Dermis blood vessel endothelial cell (primary cell): ENCODE measurements at regions not wholly inside any gene's neighbourhood (a gene's known extent, or its start where the extent isn't known, plus 50 kb on each side); places are given as distances from the start of the nearest gene placed in this dataset.
A peak's percentile ranks its signal among the peaks of the same experiment; 100 is the strongest.
"Not testable (repeated sequence)": the region's sequence is repeated elsewhere in the genome, so short reads cannot be mapped to it uniquely, and the experiment has no call there.

ENCODE experiments used
- DNase-seq: peaks from one replicate; pipeline ENCODE4 v3.0.0; 2010

DNA sequence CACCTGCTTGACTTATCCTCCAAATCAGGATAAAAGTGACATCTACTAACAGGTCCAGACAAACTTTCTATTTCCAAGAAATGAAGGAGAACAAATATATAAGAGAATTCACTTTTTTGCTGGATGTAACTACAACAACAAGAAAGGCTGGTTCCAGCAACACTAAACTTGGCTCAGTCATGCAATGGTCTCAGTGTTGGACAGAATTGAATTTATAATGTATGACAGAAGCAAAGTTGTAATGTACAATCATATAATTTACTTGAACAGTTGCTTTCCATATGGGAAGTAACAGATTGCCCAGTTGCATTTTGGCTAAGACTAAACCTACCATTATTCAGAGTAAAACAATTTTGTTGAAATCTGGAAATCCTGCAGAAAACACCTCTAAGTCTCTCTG is 183.3 kb upstream of the INTU start:
- no peak for DNase-seq

DNA sequence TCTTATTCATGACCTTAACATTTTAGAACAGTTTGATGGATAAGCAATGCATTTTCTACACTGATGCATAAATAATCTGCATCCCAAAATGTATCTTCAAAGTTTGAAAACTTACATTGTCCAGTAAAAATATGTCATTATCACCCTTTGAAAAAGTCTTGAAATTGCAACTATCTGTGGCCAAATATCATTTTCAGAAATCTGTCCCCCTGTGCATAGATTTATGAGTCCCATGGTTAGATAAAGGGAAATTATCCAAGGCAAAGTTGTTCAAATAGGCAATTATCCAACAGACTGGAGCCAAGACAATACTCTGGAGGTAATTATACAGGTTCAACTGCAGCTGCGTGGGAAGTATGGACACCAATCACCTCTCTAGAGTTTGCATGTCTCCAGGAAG is 182.5 kb upstream of the INTU start:
- no peak for DNase-seq

DNA sequence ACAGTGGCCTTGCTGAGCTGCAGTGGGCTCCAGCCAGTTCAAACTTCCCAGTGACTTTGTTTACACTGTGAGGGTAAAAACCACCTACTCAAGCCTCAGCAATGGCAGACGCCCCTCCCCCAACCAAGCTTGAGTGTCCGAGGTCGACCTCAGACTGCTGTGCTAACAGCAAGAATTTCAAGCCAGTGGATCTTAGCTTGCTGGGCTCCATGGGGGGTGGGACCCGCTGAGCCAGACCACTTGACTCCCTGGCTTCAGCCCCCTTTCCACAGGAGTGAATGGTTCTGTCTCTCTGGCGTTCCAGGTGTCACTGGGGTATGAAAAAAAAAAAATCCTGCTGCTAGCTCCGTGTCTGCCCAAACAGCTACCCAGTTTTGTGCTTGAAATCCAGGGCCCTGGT is 168.9 kb upstream of the INTU start:
- no peak for DNase-seq

DNA sequence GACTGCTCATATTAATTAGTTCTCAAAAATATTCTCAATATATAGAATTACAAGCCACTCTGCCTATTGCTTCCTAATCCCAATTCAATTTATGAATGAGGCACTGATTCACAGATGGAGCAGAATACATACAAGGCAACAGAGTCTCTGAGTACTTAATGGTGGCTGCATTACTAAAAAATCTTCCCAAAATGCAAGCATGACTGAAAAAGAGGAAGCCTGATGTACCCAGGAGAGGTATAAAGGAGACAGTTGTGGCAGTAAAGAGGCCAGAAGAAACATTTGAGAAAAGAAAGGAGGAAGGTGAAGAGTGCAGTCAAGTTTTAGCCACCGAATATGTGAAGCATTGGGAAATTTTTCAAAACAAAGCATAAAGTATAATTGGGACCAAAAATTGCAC is 163.2 kb upstream of the INTU start:
- no peak for DNase-seq

DNA sequence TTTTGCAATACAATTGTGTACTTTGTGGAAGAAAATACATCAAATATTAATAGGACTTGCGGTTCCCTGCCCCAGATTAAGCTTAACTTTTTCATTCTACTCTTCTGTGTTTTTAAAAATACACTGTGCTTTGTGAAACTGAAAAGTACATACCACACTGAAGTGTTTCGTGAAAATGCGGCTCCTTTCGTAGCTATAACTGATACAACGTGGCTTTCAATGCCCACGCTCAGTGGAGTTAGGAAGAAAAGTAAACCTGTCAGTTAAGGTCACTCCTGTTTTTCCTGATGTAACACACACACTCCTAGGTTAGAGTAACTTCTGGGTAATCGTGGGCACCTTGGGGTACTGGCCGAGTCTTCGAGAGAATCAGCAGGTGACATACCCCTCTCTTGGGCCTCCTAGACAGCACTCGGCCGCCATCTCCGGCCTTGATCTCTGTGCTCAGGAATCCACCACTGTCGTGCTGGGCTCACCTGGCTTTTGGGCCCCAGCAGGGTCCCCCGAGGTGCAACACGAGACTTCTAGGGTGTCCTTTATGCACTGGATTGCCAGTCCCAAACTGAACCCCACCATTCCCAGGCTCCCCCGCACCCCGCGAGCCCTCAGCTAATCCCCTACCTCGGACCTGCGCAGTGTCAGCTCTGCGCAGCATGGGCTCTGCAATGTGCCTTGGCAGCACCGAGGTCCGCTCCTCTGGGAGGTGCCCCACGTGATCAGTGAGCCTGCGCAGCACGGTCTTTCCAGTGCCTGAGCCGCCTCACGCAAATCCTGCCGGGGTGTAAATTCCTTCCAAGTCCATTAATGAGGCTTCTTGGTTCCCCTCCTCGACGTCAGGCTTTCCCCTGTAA is 162.6 kb upstream of the INTU start:
- DNase-seq = no peak

DNA sequence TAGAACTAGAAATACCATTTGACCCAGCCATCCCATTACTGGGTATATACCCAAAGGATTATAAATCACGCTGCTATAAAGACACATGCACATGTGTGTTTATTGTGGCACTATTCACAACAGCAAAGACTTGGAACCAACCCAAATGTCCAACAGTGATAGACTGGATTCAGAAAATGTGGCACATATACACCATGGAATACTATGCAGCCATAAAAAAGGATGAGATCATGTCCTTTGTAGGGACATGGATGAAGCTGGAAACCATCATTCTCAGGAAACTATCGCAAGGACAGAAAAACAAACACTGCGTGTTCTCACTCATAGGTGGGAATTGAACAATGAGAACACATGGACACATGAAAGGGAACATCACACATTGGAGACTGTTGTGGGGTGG is 154.5 kb upstream of the INTU start:
- not testable (repeated sequence) for DNase-seq

DNA sequence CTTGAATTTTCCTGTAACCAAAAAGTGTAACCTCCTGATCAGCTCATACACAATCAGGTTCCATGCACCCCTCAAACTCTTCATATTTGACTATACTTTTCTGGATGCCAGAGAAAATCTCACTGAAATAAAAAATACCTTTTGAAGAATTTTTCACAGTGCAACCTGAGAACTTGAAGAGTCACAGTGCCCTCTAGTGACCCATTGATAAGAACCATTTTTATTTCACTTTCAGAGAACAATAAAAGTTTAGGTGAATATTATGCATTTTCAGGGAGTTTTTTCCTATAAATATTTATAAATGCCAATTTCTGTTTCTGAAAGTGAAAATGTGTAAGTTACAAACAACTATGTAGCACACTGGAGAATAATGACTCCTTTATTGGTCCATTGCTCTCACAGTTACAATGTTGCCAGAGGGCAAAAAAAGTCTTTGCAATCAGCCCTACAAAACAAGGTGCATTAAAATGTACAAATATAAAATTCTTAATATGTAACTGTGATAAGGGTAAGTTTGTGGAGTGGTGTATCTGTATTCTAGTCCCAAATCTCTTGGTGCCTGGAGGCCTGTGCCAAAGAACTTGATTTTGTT is 153.6 kb upstream of the INTU start:
- DNase-seq = peak; percentile 60

DNA sequence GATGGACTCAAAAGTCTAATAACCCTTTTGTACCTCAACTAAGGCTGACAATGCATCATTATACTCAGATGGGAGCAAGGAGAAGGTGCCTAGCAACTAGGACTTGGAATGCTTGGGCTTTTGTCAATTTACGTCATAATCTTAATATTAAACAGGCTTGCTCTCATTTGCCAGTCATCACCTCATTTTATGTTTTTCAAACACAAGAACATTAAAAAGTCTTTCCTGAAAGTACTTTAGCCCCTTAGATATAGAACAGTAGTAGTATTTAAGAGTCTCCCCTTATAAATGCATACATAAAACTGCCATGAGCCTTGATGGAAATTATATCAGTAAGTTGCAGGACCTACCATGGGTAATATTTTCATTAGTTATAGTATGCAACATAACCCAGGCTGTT is 150.7 kb upstream of the INTU start:
- DNase-seq = no peak

DNA sequence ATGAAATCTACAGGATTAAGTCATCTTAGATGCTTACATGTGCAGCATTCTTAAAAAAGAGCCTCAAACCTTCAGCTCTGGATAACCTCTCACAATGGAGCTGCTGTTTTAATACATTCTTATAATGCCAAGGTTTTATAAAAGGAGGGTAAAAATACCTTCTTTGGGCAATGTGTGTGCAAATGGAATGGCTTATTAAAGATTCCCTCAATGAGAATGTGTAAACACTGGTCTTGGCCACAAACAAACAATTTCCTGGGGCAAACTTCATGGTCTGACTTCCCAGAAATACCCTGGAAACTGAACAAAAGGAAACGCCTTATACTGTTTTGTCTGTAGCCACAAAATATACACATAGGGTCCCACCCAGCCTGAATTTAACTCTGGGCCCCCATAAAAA is 148.6 kb upstream of the INTU start:
- DNase-seq = no peak

DNA sequence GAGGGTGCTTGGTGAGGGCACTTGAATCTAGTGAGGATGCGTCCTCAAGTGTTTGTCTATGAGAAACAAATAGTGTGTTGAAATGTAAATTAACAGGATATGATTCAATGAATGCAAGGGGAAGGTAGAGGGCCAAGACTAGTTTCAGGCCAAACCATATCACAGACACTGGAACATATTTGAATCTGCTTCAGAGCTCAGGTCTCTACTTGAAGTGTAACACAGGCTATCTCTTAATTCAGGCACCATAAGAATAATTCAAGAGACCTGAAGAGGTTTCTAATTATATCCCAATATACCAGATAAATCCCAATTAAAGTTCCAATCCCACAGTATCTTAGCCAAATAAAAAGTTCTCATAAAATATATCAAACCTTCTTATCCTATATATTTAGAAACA is 146.5 kb upstream of the INTU start:
- no peak for DNase-seq

DNA sequence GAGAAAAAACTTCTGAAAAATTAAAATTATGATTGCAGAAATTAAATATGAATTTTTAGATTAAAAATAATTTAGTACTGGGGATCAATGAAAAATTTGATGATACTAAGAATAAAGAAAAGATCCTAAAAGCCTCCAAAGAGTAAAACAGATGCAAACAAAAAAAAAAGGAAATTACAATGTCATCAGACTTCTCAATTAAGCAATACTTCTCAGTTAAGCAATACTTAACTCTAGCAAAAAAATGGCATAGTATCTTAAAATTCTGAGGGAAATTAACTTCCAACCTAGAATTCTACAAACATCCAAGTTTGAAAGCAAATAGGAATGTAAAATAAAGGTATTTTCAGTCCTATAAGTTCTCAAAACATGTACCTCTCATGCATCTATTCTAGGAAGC is 141.2 kb upstream of the INTU start:
- no peak for DNase-seq

DNA sequence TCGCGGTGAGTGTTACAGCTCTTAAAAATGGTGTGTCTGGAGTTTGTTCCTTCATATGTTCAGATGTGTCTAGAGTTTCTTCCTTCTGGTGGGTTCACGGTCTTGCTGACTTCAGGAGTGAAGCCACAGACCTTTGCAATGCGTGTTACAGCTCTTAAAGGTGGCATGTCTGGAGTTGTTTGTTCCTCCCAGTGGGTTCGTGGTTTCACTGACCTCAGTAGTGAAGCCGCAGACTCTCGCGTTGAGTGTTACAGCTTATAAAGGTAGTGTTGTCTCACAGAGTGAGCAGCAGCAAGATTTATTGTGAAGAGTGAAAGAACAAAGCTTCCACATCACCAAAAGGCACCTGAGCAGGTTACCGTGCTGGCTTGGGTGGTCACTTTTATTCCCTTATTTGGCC is 135.9 kb upstream of the INTU start:
- not testable (repeated sequence) for DNase-seq

DNA sequence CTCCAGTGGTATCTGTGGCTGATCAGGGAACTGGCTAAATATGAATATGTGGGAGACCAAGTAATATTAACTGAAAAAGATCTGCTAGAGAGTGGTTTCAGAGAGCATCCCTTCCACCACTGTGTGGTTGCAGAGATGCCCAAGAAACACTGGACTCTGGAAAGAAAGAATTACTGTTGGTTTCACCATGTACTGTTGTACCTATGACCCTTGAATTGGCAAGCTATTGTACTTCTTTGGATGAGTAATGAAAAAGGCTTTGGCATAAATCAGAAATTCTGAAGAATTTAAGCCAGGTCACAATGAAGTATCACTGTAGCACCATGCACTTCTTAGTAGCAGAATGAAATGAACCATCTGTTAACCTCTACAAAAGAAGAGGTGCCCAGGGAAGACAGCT is 134.4 kb upstream of the INTU start:
- no peak for DNase-seq

DNA sequence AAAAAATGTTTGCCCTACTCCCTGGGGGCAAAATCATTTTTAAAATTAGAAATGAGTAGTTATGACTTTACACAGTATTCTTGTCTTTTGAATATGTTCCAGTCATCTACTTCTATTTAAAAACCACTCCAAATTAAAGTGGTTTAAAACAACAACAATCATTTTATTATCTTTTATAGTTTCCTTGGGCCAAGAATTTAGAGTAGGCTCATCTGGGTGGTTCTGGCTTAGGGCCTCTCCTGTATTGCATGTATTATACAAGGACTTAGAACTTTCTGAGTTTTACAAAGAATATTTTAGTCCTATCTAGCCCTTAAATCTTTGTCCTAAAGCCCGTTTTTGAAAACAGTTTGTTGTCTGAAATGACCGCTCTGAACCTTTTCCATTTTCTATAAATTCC is 132.5 kb upstream of the INTU start:
- no peak for DNase-seq

DNA sequence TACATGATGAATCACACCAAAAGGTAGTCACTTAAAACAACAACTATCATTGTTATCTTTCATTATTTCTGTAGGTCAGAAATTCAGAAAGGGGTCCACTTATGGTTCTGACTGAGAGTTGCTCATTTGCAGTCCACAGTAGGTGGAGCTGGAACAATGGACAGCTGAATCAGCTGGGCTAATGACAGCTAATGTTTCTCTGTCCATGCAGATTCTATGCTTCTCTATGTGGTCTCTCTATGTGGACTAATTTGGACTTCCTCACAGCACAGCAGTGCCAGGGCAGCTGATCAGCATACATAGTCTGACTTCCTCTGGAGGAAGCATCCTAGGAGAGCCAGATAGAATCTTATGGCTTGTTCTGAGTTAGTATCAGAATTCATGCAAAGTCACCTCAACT is 131.7 kb upstream of the INTU start:
- no peak for DNase-seq

DNA sequence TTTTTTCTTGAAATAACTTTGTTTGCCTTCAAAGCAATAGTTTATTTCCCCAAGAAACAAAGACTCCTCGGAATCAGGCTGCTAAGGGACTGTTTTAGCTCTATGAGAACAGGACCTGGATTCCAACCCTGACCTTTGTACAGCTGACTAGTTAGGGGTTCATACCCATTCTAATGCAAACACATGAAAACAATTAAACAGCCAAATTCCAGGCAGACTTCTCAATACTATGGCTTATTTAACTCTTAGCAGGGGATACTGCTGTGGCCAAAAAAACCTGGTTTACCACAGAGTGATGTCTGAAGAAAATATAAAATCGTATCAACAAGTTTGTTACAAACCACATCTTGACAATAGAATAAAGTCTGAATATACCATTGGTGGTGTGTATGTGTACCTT is 129.6 kb upstream of the INTU start:
- no peak for DNase-seq

DNA sequence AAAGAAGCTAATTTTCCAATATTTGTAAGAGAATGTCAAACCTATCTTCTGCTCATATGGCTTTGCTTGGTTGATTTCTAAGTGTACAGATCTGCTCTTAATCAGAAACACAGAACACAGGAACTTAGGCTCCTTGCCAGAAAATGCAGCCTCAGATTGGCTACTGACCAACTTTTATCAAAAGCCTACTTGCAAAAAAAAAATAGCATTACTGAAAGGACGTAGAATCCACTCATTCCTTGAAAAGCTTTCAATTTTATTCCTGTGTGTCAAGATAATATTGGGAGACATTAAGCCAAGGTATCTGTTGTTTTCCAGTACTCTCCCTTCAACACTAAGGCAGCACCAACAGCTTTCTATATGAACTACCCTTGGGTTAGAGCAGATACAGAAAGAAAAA is 127.6 kb upstream of the INTU start:
- peak; percentile 66 for DNase-seq

DNA sequence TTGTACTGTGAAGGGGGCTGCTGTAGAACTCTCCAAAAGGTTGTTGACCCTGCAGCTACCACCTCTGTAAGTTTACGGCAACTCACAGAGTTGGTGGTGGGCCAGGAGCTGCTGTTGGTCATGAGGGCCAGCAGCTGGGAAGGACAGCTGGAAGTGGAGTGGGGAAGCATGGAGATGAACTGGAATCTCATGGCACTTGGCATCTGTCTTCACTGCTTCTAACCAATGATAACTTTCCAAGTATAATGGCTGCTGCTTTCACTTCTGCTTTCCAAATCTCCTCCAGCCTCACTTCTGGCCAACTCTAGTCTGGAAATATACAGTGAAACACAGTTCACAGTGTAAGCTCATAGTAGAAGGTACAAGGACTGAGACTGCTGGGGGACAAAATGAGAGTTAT is 126.5 kb upstream of the INTU start:
- DNase-seq = no peak

DNA sequence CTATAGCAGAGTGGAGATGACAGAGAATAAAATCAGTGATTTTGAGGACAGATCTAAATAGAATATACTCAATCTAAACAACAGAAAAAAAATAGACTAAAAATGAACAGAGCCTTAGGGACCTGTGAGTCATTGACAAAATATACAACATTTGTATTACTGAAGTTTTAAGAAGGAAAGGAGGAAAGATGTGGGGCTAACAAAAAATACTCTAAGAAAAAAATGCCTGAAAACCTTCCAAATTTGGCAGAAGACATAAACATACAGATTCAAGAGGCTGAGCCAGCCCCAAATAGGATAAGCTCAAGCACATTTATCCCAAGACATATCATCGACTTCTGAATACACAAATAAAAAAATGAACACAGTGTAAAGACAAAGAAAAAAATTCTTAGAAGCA is 123.6 kb upstream of the INTU start:
- no peak for DNase-seq

DNA sequence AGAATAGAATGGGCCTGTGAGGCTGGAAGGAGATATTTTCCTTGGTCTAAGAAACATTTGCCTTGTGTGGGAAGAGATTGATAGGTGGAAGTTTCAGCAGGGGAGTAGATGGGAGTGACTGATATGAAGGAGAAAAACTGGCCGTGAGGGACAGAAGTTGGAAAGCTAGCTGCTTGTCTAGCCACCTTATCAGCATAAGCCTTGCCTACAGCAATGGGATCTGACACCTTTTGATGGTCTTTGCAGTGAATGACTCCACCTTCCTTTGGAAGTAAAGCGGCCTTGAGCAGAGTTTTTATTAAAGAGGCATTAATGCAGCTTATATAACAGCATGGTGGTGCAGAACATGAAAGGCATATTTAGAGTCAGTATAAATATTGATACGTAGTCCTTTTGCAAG is 120.1 kb upstream of the INTU start:
- DNase-seq = not testable (repeated sequence)

DNA sequence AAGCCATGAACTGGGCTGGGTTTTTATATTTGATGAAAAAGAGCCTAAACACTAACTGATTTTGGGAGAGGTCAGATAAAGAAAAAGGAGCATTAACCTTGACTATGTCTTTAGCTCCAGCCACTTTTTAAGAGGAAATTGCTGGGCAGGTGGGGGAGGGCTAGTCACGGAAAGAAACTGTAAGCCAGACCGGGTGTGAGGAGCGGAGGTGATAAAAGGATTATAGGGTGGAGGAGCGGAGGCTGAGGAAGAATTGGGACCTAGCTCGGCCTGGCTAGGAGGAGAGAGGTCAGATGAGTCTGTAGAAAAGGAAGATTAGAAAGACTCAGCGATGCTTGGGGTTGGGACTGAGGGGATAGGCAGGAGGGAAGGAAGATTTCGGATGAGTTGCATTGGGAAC is 117.5 kb upstream of the INTU start:
- DNase-seq = not testable (repeated sequence)

DNA sequence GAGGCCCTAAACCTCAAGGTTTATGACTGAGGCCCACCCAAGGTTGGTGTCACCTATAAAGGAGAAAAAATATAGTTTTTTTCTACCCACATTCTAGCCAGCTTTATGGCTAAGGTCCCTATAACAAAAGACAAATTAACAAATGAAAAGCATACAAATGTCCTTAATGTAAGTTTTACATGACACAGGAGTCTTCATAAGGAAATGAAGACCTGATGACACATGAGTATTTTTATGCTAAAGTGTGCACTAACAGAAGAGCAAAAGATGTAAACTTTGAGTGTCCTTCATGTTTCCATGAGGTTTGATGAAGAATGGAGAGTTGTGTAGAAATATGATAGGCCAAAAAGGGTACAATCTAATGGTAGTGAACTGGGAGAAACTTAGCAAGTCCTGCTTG is 114.7 kb upstream of the INTU start:
- no peak for DNase-seq

DNA sequence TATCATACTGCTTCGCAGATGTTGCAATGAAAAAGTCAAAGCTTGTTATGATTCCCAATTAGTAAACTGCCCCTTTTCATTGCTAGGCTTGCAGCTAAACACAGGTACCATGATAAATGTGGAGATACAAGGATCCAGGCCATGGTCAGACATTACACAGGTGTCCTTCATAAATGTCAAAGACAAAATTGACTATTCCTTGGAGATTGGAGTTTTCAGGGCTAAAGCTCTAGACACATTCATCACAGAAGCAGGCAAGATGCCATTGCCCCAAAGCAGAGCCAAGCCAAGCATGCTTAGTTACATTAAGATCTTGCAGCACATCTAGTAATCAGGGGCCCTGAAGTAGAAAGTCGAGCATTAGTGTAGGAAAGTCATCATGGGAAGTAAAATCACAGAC is 111.3 kb upstream of the INTU start:
- no peak for DNase-seq

DNA sequence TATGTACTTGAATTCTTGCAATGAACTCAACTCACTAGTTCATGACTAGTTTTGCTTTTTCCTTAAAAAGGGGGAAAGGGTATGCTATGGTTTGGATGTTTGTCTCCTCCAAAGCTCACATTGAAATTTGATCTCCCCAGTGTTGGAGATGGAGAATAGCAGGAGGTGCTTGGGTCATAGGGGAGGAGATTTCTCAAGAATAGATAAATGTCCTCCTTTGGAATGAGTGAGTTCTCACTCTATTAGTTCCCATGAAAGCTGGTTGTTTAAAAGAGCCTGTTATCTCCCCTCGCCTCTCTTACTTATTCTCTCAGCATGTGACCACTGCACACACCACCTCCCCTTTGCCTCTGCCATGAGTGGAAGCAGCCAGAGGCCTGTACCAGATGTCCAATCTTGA is 109.4 kb upstream of the INTU start:
- no peak for DNase-seq

DNA sequence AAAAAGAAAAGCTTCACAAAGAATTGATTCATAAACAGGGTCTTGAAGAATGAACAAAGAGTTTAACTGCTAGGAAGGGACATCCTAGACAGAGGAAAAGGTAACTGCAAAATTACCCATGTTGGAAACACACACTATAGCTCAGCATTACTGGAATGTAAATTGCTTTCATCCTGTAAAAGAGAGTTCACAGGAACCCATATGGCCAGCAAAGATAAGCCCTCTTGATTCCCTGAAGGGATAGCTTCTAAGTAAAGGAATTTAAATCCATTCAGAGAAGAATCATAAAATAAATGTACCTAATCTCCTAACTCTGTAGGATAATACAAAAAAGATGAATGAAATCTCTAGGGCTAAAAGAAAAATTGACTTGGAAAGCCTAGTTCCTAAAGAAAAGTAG is 107.1 kb upstream of the INTU start:
- no peak for DNase-seq
